Glutamatergic neuron (in vitro differentiated cells): ENCODE measurements at regions not wholly inside any gene's neighbourhood (a gene's known extent, or its start where the extent isn't known, plus 50 kb on each side); places are given as distances from the start of the nearest gene placed in this dataset.

ENCODE experiments used
- DNase-seq: peaks from one replicate; pipeline ENCODE4 v3.0.0; 2022
- H3K27ac Mint-ChIP-seq: one replicate; pipeline ENCODE4 v1.8.0; 2020; ENCODE audit warnings: mild to moderate bottlenecking, mixed read lengths, inconsistent platforms; ENCODE audit not compliant: unreplicated experiment
- H3K27me3 Mint-ChIP-seq: one replicate; pipeline ENCODE4 v1.8.0; 2020; ENCODE audit warnings: mild to moderate bottlenecking, moderate library complexity, mixed read lengths, inconsistent platforms; ENCODE audit not compliant: unreplicated experiment
- H3K36me3 Mint-ChIP-seq: one replicate; pipeline ENCODE4 v1.8.0; 2020; ENCODE audit warnings: mild to moderate bottlenecking, mixed read lengths, inconsistent platforms; ENCODE audit not compliant: unreplicated experiment
- H3K4me1 Mint-ChIP-seq: one replicate; pipeline ENCODE4 v1.8.0; 2020; ENCODE audit warnings: mild to moderate bottlenecking, low read depth, mixed read lengths, inconsistent platforms; ENCODE audit not compliant: unreplicated experiment
- H3K4me3 Mint-ChIP-seq: one replicate; pipeline ENCODE4 v1.8.0; 2020; ENCODE audit warnings: mild to moderate bottlenecking, mixed read lengths, inconsistent platforms; ENCODE audit not compliant: unreplicated experiment
- H3K9me3 Mint-ChIP-seq: one replicate; pipeline ENCODE4 v1.8.0; 2020; ENCODE audit warnings: mild to moderate bottlenecking, moderate library complexity, mixed read lengths, inconsistent platforms; ENCODE audit not compliant: unreplicated experiment
- TF ChIP-seq, protein P1 (sequence below): fragments of 200-600 bp; sonication (generic); IDR thresholded peaks from one replicate; pipeline ENCODE4 v1.5.0; 2021; ENCODE audit not compliant: partially characterized antibody, unreplicated experiment

DNA sequence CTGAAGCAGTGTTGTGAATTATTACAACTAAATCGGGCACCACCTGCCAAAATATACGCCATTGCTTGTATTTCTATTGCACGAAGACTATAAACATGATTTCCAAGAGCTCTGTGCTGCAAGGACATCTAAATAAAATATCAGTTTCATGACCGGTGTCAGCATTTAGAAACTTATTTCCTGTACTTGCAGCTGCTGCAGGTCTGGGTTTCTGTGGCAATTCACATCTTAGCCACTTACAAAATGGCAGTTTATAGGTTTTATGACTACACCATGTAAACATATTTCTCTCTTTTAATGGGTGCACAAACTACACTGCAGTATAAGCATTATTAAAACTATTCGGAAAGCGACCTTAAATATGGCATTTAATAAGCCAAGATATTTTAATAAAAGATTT lies 359.4 kb downstream of the VPS13C start:
- no peak for DNase-seq
- Mint-ChIP-seq H3K27me3 (no peaks in the 10 kb centered on the region), H3K4me3 (no peak overlapping the region), H3K4me1 (peaks cover 11% of the 10 kb centered on the region), H3K27ac (no peak overlapping the region), H3K36me3 (no peaks in the 10 kb centered on the region), H3K9me3 (peaks cover 5% of the 10 kb centered on the region)
- TF ChIP-seq, protein P1, sequence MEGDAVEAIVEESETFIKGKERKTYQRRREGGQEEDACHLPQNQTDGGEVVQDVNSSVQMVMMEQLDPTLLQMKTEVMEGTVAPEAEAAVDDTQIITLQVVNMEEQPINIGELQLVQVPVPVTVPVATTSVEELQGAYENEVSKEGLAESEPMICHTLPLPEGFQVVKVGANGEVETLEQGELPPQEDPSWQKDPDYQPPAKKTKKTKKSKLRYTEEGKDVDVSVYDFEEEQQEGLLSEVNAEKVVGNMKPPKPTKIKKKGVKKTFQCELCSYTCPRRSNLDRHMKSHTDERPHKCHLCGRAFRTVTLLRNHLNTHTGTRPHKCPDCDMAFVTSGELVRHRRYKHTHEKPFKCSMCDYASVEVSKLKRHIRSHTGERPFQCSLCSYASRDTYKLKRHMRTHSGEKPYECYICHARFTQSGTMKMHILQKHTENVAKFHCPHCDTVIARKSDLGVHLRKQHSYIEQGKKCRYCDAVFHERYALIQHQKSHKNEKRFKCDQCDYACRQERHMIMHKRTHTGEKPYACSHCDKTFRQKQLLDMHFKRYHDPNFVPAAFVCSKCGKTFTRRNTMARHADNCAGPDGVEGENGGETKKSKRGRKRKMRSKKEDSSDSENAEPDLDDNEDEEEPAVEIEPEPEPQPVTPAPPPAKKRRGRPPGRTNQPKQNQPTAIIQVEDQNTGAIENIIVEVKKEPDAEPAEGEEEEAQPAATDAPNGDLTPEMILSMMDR = no peak

DNA sequence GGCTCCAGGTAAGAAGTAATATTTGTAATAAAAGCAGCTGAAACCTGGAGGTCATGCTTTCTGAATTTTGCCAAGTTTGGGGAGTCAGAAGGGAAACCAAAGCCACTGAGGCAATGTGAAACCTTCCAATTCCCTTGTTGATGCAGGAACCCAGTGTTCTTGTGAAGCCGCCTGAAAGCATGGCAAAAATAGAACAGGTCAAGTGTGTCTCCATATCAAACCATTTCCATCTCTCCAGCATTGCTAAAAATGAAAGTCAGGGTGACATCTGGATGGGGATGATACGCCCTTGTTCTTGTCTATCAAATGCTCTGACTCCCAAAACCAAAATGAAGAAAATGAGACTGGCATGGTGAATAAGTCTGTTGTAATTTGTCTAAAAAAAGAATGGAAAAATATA lies 362.5 kb downstream of the VPS13C start:
- DNase-seq = no peak
- TF ChIP-seq, protein P1 = no peak
- no peak overlapping the region for H3K27ac Mint-ChIP-seq
- peaks cover 11% of the 10 kb centered on the region for H3K4me1 Mint-ChIP-seq
- H3K4me3 Mint-ChIP-seq = no peak overlapping the region
- peaks cover 5% of the 10 kb centered on the region for H3K9me3 Mint-ChIP-seq
- H3K36me3 Mint-ChIP-seq = no peaks in the 10 kb centered on the region
- H3K27me3 Mint-ChIP-seq = no peaks in the 10 kb centered on the region

DNA sequence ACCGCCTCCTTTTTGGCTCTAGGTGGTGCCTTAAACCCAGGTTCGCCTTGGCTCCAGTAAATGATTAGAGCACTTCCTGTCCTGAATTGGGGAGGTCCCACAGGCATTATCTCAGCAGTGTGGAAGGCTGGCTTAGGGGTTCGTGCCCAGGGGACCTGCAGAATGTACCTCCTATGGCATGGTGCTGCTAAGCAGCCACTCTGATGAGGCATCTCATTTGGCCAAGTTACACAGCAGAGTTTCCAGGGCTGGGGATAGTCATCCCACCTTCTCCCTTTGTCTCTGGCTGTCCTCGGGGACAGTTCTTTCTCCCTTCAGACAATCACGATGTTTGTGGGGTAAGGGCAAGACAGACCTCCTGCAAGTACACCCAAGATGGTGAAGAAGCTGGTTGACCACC lies 371.2 kb downstream of the VPS13C start:
- no peaks in the 10 kb centered on the region for H3K36me3 Mint-ChIP-seq
- H3K4me1 Mint-ChIP-seq = peaks cover 3% of the 10 kb centered on the region
- H3K27me3 Mint-ChIP-seq = no peaks in the 10 kb centered on the region
- H3K27ac Mint-ChIP-seq = no peak overlapping the region
- H3K9me3 Mint-ChIP-seq = peaks cover 2% of the 10 kb centered on the region
- TF ChIP-seq, protein P1 = no peak
- no peak for DNase-seq
- H3K4me3 Mint-ChIP-seq = no peak overlapping the region

DNA sequence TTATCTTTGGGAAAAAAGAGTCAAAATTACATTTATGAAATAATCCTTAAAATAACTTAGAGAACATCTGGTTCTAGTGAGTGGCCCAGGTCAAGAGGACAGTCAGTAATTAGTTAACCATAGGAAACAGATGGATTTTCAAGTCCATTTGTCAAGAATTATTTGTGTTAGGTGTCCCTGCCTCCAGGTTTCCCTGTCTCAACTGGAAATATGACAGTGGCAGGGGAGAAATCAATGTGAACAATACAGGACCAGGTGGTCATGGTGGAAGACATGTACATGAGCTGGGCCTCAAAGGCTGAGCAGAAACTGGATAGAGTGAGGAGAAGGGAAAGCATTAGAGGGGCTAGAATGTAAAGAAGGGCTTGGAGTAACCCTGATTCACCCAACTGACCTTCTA lies 372.6 kb downstream of the VPS13C start:
- Mint-ChIP-seq H3K4me3 (no peak overlapping the region), H3K27ac (no peak overlapping the region), H3K4me1 (peaks cover 3% of the 10 kb centered on the region), H3K9me3 (peaks cover 2% of the 10 kb centered on the region), H3K27me3 (no peaks in the 10 kb centered on the region), H3K36me3 (no peaks in the 10 kb centered on the region)
- TF ChIP-seq, protein P1 = no peak
- DNase-seq = no peak

DNA sequence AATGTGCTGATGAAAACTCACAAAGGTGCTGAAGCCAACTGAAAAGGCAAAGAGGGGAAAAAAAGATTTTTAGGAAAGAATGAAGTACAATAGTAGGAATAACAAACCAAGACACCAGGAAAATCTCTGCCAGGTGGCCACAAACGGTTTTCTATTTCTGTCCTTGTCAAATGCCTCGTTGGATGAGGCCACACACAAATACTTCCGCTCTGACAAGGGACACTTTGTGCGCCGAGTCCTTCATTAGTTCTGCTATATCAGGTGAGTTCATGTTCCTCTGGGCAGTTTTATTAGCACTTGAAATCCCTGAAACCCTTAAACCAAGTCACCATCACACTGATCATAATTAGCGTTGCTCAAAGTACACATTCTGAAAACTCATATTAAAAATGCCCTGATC lies 373.1 kb downstream of the VPS13C start:
- no peak overlapping the region for H3K4me3 Mint-ChIP-seq
- TF ChIP-seq, protein P1 = no peak
- H3K27me3 Mint-ChIP-seq = no peaks in the 10 kb centered on the region
- peaks cover 2% of the 10 kb centered on the region for H3K9me3 Mint-ChIP-seq
- H3K27ac Mint-ChIP-seq = no peak overlapping the region
- no peak for DNase-seq
- no peaks in the 10 kb centered on the region for H3K36me3 Mint-ChIP-seq
- H3K4me1 Mint-ChIP-seq = peaks cover 3% of the 10 kb centered on the region
